Gastrocnemius medialis (tissue), 4 donors: ENCODE measurements at regions not wholly inside any gene's neighbourhood (a gene's known extent, or its start where the extent isn't known, plus 50 kb on each side); places are given as distances from the start of the nearest gene placed in this dataset.

Experiments
- ATAC-seq, 2 donors: fragments of 150-250 bp; one replicate each; pipeline ENCODE4 v1.9.1; 2016
- DNase-seq, 2 donors: peaks; one replicate each; pipeline ENCODE4 v3.0.0-alpha.2; 2019
- H3K27ac ChIP-seq, 4 donors: fragments of 200-600 bp; sonication (generic); 1 replicate in 1 of 4; 2 replicates in 3 of 4; pipeline ENCODE4 v1.5.1; 2016 to 2018; ENCODE audit warnings: mild to moderate bottlenecking in 2 of 4, moderate library complexity in 1 of 4
- H3K27me3 ChIP-seq, 3 donors: fragments of 200-600 bp; sonication (generic) in 2 of 3; 1 replicate in 1 of 3; 2 replicates in 2 of 3; pipeline versions ENCODE4 v1.5.1 to v1.6.0; 2016 to 2019; ENCODE audit warnings: mild to moderate bottlenecking in 1 of 3, moderate library complexity in 1 of 3
- H3K36me3 ChIP-seq, 2 donors: fragments of 200-600 bp; sonication (generic) in 1 of 2; one replicate each; pipeline ENCODE4 v1.5.1; 2017 to 2018
- H3K4me1 ChIP-seq, 2 donors: fragments of 200-600 bp; sonication (generic) in 1 of 2; one replicate each; pipeline ENCODE4 v1.5.1; 2016 to 2017; ENCODE audit warnings: mild to moderate bottlenecking in 2 of 2
- H3K4me3 ChIP-seq, 4 donors: fragments of 200-600 bp; sonication (generic) in 3 of 4; 1 replicate in 1 of 4; 2 replicates in 3 of 4; pipeline ENCODE4 v1.5.1; 2016 to 2019; ENCODE audit warnings: mild to moderate bottlenecking in 2 of 4
- H3K9me3 ChIP-seq, 3 donors: fragments of 200-600 bp; sonication (generic) in 2 of 3; 1 replicate in 1 of 3; 2 replicates in 2 of 3; pipeline ENCODE4 v1.5.1; 2016 to 2019
- POLR2A ChIP-seq, 2 donors: fragments of 450-650 bp; IDR thresholded peaks; one replicate each; pipeline ENCODE4 v1.6.1; 2017; ENCODE audit warnings: antibody characterized with exemption in 2 of 2, mild to moderate bottlenecking in 2 of 2, moderate library complexity in 2 of 2
- in situ Hi-C, 4 donors: fragments of 200-750 bp; cut with MboI; loops; one replicate each; pipeline versions ENCODE4 v1.15.0 to v1.8.0; 2017; ENCODE audit warnings: low sequenced_read_pairs in 4 of 4
- intact Hi-C: fragments of 100-400 bp; cut with DNase I; formaldehyde crosslinking; loops from one replicate; pipeline ENCODE4 v1.15.1; 2023; ENCODE audit warnings: low total_unique reads
- TF ChIP-seq, protein P1 (sequence below), 5 experiments: fragments of 450-650 bp in 3 of 5; fragments of 200-600 bp in 2 of 5; sonication (generic) in 2 of 5; IDR thresholded peaks in 4 of 5; conservative IDR thresholded peaks in 1 of 5; 1 replicate in 4 of 5; 2 replicates in 1 of 5; pipeline ENCODE4 v1.5.1; 2016 to 2019; ENCODE audit warnings: antibody characterized with exemption in 5 of 5, mild to moderate bottlenecking in 3 of 5, moderate library complexity in 3 of 5

DNA sequence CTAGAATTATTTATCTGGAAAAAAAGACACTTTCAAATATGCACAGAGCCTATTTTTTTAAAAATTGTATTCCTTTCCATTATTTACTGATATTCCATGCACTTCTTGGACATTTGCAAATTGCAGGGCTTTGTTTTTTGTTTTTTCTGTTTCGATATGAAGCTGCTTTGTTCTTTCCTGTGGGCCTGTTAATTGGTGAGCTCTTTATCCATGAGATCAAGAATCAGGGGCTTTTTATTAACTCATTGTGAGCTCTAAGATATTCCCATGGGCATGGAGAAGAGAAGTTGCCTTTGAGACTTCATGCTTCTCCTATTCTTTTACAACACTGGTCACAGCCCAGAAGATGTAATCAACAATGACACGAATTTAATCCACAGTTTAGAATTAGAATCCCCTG is 145.1 kb downstream of the SAMD5 start:
- no peak overlapping the region for H3K4me3 ChIP-seq
- no peaks in the 10 kb centered on the region for H3K36me3 ChIP-seq
- in situ Hi-C loops = no loop called here
- intact Hi-C loops = no loop called here
- DNase-seq = no peak
- H3K27me3 ChIP-seq = no peaks in the 10 kb centered on the region
- no peaks in the 10 kb centered on the region for H3K9me3 ChIP-seq
- no peak for TF ChIP-seq POLR2A (IDR thresholded peaks at IDR 0.05)
- TF ChIP-seq, protein P1, sequence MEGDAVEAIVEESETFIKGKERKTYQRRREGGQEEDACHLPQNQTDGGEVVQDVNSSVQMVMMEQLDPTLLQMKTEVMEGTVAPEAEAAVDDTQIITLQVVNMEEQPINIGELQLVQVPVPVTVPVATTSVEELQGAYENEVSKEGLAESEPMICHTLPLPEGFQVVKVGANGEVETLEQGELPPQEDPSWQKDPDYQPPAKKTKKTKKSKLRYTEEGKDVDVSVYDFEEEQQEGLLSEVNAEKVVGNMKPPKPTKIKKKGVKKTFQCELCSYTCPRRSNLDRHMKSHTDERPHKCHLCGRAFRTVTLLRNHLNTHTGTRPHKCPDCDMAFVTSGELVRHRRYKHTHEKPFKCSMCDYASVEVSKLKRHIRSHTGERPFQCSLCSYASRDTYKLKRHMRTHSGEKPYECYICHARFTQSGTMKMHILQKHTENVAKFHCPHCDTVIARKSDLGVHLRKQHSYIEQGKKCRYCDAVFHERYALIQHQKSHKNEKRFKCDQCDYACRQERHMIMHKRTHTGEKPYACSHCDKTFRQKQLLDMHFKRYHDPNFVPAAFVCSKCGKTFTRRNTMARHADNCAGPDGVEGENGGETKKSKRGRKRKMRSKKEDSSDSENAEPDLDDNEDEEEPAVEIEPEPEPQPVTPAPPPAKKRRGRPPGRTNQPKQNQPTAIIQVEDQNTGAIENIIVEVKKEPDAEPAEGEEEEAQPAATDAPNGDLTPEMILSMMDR (IDR thresholded peaks at IDR 0.05 in 4 of 5, conservative IDR thresholded peaks at IDR 0.05 in 1 of 5) = no peak
- no peaks in the 10 kb centered on the region for H3K4me1 ChIP-seq
- no peak for ATAC-seq
- H3K27ac ChIP-seq = no peak overlapping the region

DNA sequence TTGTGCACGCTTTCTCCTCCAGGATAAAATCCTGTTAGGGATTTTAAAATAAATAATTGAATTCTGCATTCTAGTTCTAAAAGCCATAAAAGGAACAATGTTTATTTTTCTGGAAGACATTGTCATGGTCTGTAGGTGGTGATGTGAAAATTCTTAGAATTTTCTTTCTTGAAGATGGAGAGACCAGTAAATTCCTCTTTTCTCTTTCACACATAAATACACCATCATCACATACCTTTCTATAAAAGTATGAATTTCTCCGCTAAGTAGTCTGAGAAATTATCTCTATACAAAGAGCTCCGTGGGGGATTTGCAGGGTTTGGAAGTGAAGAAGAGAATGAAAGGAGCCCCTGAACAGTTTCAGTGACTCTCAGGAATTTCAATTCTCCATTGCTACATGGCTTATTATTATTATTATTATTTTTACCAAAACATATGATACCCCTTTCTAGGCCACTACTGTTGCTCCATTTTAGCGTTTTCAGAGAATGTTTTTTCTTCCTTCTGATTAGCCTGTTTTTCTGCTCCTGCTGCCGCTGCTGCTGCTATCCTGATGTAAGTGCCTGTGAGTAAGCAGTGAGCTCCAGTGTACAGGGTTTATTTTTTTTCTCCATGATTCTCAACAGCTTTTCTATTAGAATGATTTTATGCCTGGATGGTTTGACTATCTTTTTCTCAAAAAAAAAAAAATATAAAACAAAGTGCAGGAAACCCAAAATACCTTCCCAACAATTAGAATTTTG is 145.8 kb downstream of the SAMD5 start:
- H3K4me1 ChIP-seq = no peaks in the 10 kb centered on the region
- H3K4me3 ChIP-seq = no peak overlapping the region
- no peak for TF ChIP-seq POLR2A (IDR thresholded peaks at IDR 0.05)
- TF ChIP-seq, protein P1 (IDR thresholded peaks at IDR 0.05 in 4 of 5, conservative IDR thresholded peaks at IDR 0.05 in 1 of 5) = no peak
- no peaks in the 10 kb centered on the region for H3K27me3 ChIP-seq
- intact Hi-C loops (no loop called here), in situ Hi-C loops (no loop called here)
- H3K9me3 ChIP-seq = no peaks in the 10 kb centered on the region
- no peak for DNase-seq
- no peaks in the 10 kb centered on the region for H3K36me3 ChIP-seq
- no peak overlapping the region for H3K27ac ChIP-seq
- ATAC-seq = no peak

DNA sequence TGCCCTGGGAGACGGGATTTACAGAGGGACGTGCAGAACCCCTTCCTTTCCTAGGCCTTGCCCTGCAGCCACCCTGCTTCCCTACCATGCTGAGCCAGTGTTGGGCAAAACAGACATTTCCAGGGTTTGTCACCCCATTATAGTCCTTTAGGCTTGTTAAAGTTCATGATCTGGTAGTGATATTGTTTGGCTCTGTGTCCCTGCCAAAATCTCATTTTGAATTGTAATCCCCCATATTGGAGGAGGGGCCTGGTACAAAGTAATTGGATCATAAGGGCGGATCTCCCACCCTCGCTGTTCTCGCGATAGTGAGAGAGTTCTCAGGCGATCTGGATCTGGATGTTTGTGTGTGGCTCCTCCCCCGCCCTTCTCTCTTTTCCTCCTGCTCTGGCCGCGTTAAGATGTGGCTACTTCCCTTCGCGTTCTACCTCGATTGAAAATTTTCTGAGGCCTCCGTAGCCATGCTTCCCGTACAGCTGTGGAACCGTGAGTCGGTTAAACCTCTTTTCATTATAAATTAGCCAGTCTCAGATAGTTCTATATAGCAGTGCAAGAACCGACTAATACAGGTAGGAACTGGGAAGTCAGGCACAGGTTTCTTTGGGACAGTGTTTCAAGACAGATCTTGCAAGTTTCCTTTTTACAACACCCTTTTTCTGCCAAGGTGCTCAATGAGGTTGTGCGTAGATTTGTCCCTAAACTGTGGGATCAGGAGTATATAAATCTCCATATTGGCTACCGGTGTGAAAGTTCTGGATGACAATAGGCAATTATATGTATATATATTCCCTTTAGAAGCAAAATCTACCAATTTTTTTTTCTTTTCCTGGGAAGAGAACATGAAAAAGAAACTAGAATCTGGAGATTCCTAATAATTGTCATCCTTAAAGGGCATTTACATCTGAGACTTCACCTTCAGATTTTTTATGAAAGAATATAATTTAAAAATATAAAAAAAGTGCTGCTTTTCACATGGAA is 152.1 kb downstream of the SAMD5 start:
- Histone ChIP-seq H3K9me3 (no peaks in the 10 kb centered on the region), H3K27me3 (no peaks in the 10 kb centered on the region), H3K36me3 (no peaks in the 10 kb centered on the region), H3K4me1 (no peaks in the 10 kb centered on the region), H3K27ac (no peak overlapping the region), H3K4me3 (no peak overlapping the region)
- in situ Hi-C loops = no loop called here
- intact Hi-C loops = no loop called here
- ATAC-seq (no peak), DNase-seq (no peak)
- TF ChIP-seq, protein P1 (IDR thresholded peaks at IDR 0.05 in 4 of 5, conservative IDR thresholded peaks at IDR 0.05 in 1 of 5) = no peak
- no peak for TF ChIP-seq POLR2A (IDR thresholded peaks at IDR 0.05)

- Histone ChIP-seq H3K9me3 (no peaks in the 10 kb centered on the region), H3K27ac (no peak overlapping the region), H3K27me3 (no peaks in the 10 kb centered on the region), H3K36me3 (no peaks in the 10 kb centered on the region), H3K4me3 (no peak overlapping the region), H3K4me1 (no peaks in the 10 kb centered on the region)
- DNase-seq (no peak), ATAC-seq (no peak)
- in situ Hi-C loops = no loop called here
- intact Hi-C loops = no loop called here
- TF ChIP-seq, protein P1 (IDR thresholded peaks at IDR 0.05 in 4 of 5, conservative IDR thresholded peaks at IDR 0.05 in 1 of 5) = no peak
Observed at GRCh38 chr6:147662646-147663045, 154.2 kb downstream of the SAMD5 start.
